ENCODE measurements at regions not wholly inside any gene's neighbourhood (a gene's known extent, or its start where the extent isn't known, plus 50 kb on each side); places are given as distances from the start of the nearest gene placed in this dataset.
"Not testable (repeated sequence)": the region's sequence is repeated elsewhere in the genome, so short reads cannot be mapped to it uniquely, and the experiment has no call there.

GRCh38 chr2:234590076-234590475, 93.2 kb upstream of the ARL4C start:
- no peak for DNase-seq

DNA sequence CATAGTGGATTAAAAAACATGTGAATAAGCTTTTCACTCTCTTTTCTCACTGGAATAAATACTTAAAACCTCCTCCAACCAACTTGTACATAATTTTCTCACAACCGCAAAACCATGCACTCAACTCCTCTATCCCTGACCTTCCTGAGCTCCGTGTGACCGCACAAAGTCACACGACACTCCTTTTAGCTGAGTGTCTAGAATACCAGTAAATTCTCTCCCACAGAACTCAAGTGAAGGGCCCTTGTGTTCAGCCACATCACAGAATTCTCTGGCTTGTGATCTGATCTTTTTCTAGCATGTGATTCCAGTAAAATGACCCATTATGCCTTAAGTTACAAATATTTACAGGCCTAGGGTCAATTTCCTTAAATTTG, 91.2 kb upstream of the ARL4C start:
- DNase-seq: no peak

DNA sequence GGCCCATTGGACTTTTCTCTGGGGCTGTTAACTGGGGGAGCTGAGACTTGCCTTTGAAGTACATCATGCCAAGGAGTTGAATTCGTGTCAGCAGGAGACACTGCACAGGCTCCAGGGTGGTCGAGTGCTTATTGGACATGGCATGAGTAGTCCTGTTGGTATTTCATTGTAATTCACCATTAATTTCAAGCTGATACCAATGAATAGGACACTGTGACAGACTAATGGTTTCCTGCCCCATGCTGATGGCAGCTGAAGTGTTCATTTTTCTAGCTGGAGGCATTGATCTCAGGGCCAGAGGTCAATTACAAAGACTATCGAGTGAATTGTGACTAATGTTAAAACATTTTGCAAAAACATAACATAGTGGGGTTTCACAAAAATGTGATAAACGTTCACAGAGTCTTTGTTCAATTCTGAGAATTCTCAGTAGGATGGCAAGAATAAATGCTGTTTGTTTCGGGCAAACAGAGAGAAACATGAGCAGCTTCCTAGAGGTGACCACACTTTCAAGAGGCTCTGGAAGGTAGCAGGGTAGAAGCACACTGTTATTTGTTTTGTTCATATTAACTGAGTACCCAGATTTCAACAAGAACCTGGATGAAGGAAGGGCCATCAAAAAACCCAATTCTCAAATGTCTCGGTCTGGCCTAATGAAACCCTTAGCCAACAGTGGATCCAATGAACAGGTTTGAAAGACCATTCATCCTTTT, 90.6 kb upstream of the ARL4C start:
- no peak for DNase-seq

- DNase-seq: no peak
Measured at GRCh38 chr2:234583331-234583730, 86.5 kb upstream of the ARL4C start.

DNA sequence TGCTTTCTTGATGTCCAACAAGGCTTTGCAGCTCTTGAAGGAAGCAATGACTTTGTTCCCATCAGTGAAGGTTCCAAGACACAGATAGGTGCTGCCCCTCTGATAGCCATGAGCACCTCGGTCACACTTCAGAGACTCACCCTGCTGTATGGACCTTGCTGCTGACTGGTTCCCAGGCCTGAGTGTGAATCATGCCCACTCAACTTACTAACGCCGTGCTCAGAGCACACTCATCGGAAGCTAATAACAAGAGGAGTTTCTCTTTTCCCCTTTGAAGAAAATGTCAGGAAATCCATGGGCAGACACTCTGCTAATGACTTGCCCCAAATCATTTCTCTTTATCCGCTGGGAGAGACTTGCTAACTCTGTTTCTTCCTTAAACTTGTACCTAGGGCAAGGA, 83.8 kb upstream of the ARL4C start:
- DNase-seq: no peak

DNA sequence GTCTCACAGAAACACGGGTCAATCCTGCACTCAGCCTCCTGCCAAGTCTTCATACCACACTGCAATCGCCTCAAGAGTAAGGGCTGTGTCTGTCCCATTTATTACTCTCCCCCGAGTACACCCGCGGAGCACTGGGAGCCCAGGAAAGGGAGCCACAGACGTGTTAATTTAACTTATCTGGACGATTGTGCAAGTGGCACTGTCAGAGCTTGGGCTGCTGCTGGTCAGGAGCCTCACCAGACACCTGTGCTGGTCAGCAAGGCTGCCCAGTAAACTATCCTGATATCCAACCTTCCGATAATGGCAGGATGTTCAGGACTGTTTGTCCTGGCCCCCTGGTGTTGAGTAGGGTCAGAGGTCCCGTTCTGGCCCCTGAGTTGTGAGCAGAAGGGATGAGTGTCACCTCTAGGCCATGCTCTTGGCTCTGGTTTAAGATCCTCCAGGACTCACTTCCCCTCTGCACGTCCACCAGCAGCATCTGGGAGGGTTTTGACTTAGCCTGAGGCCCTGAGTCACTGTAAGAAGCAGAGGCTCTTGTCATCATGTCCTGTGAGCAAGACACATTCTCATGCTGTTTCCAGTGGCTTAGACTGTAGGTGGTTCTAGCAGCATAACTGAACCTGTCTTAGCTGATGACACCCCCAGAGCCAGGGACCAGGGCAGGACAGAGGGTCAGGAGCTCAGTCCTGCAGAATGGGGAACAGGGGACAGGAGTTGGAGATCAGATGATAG, 82.5 kb upstream of the ARL4C start:
- no peak for DNase-seq

DNA sequence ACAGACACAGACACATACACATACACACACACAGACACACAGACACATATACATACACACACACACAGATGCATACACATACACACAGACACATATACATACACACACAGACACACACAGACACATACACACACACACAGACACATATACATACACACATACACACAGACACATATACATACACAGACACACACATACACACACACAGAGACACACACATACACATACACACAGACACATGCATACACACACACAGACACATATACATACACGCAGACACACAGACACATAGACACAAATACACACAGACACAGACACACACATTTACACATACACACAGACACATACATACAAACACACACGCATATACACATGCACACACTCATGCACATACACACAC, 81.5 kb upstream of the ARL4C start:
- DNase-seq: no peak

DNA sequence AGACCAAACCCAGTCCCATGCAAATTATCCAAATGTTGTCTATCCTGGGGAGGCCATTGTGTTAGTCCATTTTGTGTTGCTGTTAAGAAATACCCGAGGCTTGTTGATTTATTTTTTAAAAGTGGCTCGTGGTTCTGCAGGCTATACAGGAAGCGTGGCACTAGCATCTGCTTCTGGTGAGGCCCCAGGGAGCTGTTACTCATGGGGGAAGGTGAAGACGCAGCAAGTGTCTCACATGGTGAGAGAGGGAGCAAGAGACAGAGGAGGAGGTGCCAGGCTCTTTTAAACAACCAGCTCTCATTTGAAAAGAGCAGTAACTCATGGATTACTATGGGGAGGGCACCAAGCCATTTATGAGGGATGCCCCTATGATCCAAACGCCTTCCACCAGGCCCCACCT, 80.3 kb upstream of the ARL4C start:
- DNase-seq: no peak

- DNase-seq: no peak
Measured at GRCh38 chr2:234571620-234572407, 74.9 kb upstream of the ARL4C start.

GRCh38 chr2:234570476-234570875, 73.6 kb upstream of the ARL4C start:
- no peak for DNase-seq

DNA sequence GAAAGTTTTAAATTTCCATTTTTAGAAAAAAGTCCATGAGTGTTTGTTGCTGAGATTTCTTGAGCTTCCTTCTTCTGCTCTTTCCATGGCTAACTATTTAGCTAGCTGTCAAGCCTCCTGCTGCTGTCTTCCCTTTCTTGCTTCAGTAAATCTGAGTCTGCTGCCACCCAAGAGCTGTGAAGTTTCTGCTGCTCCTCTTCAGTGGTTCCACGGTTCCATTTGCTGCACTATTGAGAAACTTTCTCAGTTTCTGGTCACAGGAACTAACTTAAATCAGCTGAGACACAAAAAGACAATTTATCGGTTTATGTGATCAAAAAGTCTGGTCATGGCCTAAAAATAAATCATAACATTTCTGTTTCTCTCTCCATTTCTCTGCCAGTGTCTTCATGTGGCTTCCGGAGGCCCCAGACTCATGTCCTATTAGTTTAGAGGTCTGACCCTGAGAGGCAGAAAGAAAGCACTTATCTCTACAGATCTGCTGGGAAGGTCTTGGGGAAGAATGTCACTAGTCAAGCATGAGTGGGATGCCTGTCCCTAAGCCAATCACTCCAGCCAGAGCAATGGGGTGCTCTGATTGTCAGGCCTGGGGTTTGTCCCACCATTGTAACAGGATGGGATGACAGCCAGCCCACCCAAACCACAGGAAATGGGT, 73.0 kb upstream of the ARL4C start:
- DNase-seq: no peak

DNA sequence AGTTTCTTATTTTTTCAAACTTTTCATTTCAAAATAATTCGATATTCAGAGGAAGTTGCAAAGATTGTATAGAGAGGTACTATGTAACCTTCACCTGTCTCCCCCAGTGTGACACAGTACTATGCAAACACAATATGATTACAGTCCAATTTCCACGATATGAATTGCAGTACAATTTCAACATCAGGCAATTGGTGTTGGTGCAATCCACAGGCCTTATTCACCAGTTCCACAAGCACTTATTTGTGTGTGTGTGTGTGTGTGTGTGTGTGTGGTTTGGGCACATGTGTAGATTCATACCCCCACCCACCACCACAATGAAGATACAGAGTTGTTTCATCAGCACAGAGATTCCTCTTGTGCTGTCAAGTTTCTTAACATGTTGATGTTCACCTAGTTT, 69.7 kb upstream of the ARL4C start:
- no peak for DNase-seq

DNA sequence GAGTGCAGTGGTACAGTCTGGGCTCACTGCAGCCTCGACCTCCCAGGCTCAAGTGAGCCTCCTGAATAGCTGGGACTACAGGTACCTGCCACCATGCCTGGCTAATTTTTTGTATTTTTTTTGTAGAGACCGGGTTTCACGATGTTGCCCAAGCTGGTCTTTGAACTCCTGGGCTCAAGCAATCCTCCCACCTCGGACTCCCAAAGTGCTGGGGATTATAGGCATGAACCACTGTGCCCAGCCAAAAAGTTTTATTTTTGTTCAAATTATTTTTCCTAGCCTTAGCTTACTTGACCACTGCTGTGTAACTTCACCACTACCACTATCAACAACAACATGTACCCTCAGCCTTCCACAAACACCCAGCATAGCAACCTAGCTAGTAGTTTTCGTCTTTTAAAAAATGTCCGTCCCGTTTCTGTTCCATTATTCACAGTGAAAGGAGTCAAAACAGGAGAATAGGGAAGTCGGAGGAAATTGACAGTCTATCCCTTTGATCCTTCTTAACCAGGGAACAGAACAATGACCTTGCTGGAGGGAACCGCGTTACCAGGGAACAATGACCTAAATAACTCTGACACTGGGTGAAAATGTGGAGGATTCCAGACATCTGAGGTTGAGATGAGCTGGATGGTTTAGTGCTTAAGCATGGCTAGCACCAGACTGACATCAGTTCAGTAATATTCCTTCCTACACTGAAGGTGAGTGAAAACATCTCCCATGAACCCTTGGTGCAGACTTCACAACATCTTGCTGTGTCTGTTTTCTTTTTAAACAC, 69.2 kb upstream of the ARL4C start:
- DNase-seq: no peak

GRCh38 chr2:234565201-234565600, 68.3 kb upstream of the ARL4C start:
- no peak for DNase-seq

- DNase-seq: no peak
Measured at GRCh38 chr2:234564699-234565098, 67.8 kb upstream of the ARL4C start.

DNA sequence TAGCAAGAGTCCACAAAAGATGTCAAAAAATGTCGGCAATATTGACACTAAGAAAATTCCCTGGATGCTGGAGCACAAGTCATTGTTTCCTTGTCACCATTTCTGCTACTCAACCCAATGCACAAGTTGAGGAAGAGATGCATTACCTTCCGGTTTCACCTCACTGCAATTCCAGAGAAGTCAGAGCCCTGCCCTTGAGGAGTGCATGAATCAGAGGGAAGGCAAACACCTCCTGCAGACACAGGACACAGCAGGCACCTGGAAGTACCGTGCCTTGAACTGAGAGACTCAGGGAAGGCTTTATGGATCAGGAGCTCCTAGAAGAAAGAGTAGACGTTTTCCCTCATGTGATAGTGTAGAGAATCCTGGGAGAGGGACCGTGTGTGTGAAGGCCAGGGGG, 62.7 kb upstream of the ARL4C start:
- DNase-seq: no peak

GRCh38 chr2:234558642-234559041, 61.8 kb upstream of the ARL4C start:
- DNase-seq: no peak

GRCh38 chr2:234556848-234557573, 60.1 kb upstream of the ARL4C start:
- DNase-seq: no peak

- DNase-seq: no peak
Measured at GRCh38 chr2:234555616-234556249, 58.9 kb upstream of the ARL4C start.

DNA sequence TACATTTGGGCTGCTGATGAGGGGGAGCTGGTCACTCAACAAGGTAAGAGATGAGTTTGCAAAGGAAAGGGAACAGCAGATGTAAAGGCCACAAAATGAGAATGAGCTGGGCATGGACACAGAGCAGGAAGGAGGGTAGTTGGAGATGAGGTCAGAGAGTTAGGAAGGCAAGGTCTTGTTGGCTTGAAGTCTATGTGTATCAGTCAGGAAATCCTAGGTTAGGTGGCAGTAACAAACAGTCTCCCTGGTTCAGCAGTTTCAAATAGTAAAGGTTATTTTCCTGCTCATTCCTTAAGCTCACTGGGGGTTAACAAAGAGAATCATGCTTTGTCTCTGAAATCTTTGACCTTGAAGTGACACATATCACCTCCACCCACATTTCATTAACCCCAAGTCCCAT, 58.3 kb upstream of the ARL4C start:
- no peak for DNase-seq

GRCh38 chr2:234553223-234553622, 56.3 kb upstream of the ARL4C start:
- DNase-seq: not testable (repeated sequence)

Measured in activated CD4-positive, alpha-beta T cell treated with anti-CD3 and anti-CD28 coated beads, Interleukin-2, amount 50 U/mL, for 1 hour (primary cell).